H9 (cell line): ENCODE measurements at regions not wholly inside any gene's neighbourhood (a gene's known extent, or its start where the extent isn't known, plus 50 kb on each side); places are given as distances from the start of the nearest gene placed in this dataset.

Experiments
- DNase-seq: peaks from one replicate; pipeline ENCODE4 v3.0.0-alpha.2; 2017
- H2AFZ ChIP-seq: one replicate; pipeline ENCODE4 v1.6.1; 2013; ENCODE audit warnings: mild to moderate bottlenecking, low read length, control low read depth, moderate library complexity
- H2AK5ac ChIP-seq: 2 replicates; pipeline ENCODE4 v1.6.1; 2013; ENCODE audit warnings: low read length, control low read depth, mixed read lengths; ENCODE audit not compliant: insufficient read length
- H2BK120ac ChIP-seq: one replicate; pipeline ENCODE4 v1.6.1; 2013; ENCODE audit warnings: low read depth, mild to moderate bottlenecking, low read length, control low read depth, inconsistent platforms; ENCODE audit not compliant: poor library complexity, severe bottlenecking
- H2BK12ac ChIP-seq: 2 replicates; pipeline ENCODE4 v1.6.1; 2013; ENCODE audit warnings: low read length, control low read depth, mixed read lengths, low read depth; ENCODE audit not compliant: insufficient read length
- H2BK15ac ChIP-seq: 2 replicates; pipeline ENCODE4 v1.6.1; 2013; ENCODE audit warnings: low read depth, low read length, control low read depth
- H2BK20ac ChIP-seq: one replicate; pipeline ENCODE4 v1.6.1; 2013; ENCODE audit warnings: low read depth, mild to moderate bottlenecking, low read length, control low read depth, inconsistent platforms; ENCODE audit not compliant: poor library complexity, severe bottlenecking
- H2BK5ac ChIP-seq: 2 replicates; pipeline ENCODE4 v1.6.1; 2013; ENCODE audit warnings: low read length, control low read depth, mixed read lengths; ENCODE audit not compliant: insufficient read length
- H3K14ac ChIP-seq: 2 replicates; pipeline ENCODE4 v1.6.1; 2013; ENCODE audit warnings: low read length, control low read depth; ENCODE audit not compliant: insufficient read depth
- H3K18ac ChIP-seq: 2 replicates; pipeline ENCODE4 v1.6.1; 2013; ENCODE audit warnings: low read depth, mild to moderate bottlenecking, mixed read lengths, low read length, control low read depth; ENCODE audit not compliant: insufficient read length
- H3K23ac ChIP-seq: 2 replicates; pipeline ENCODE4 v1.6.1; 2013; ENCODE audit warnings: low read length, control low read depth, mixed read lengths, low read depth; ENCODE audit not compliant: insufficient read length
- H3K23me2 ChIP-seq: 2 replicates; pipeline ENCODE4 v1.6.1; 2013; ENCODE audit warnings: low read depth, mild to moderate bottlenecking, mixed read lengths, low read length, control low read depth; ENCODE audit not compliant: insufficient read length, poor library complexity, severe bottlenecking
- H3K27ac ChIP-seq: 2 replicates; pipeline ENCODE4 v1.5.1; 2013; ENCODE audit warnings: low read length, control low read depth, mixed read lengths, low read depth; ENCODE audit not compliant: insufficient read length
- H3K27me3 ChIP-seq: 2 replicates; pipeline ENCODE4 v1.6.1; 2013; ENCODE audit warnings: low read length, control low read depth, inconsistent platforms; ENCODE audit not compliant: insufficient read depth
- H3K4ac ChIP-seq: 2 replicates; pipeline ENCODE4 v1.6.1; 2013; ENCODE audit warnings: low read depth, mild to moderate bottlenecking, control low read depth, inconsistent platforms, low read length, moderate library complexity
- H3K4me1 ChIP-seq: 2 replicates; pipeline ENCODE4 v1.6.1; 2013; ENCODE audit warnings: low read length, control low read depth, inconsistent platforms; ENCODE audit not compliant: insufficient read depth
- H3K4me2 ChIP-seq: 2 replicates; pipeline ENCODE4 v1.6.1; 2013; ENCODE audit warnings: low read length, control low read depth, mixed read lengths; ENCODE audit not compliant: insufficient read length, insufficient read depth
- H3K56ac ChIP-seq: 2 replicates; pipeline ENCODE4 v1.6.1; 2013; ENCODE audit warnings: low read depth, mild to moderate bottlenecking, mixed read lengths, low read length, control low read depth; ENCODE audit not compliant: insufficient read length
- H3K79me1 ChIP-seq: 2 replicates; pipeline ENCODE4 v1.6.1; 2013; ENCODE audit warnings: low read depth, mild to moderate bottlenecking, moderate library complexity, low read length, control low read depth, inconsistent platforms; ENCODE audit not compliant: insufficient read depth, poor library complexity, severe bottlenecking
- H3K79me2 ChIP-seq: 2 replicates; pipeline ENCODE4 v1.6.1; 2013; ENCODE audit warnings: low read length, control low read depth, inconsistent platforms; ENCODE audit not compliant: insufficient read depth
- H3K9ac ChIP-seq: 2 replicates; pipeline ENCODE4 v1.6.1; 2013; ENCODE audit warnings: low read length, control low read depth, mixed read lengths; ENCODE audit not compliant: insufficient read length; ENCODE audit errors: extremely low read depth
- H3K9me3 ChIP-seq: one replicate; pipeline ENCODE4 v1.6.1; 2013; ENCODE audit warnings: low read depth, low read length, inconsistent platforms; ENCODE audit not compliant: control insufficient read depth
- H3T11ph ChIP-seq: one replicate; pipeline ENCODE4 v1.6.1; 2013; ENCODE audit warnings: mild to moderate bottlenecking, low read length, control low read depth, inconsistent platforms
- H4K20me1 ChIP-seq: one replicate; pipeline ENCODE4 v1.6.1; 2013; ENCODE audit not compliant: control insufficient read depth, insufficient read length, insufficient read depth
- H4K5ac ChIP-seq: 2 replicates; pipeline ENCODE4 v1.6.1; 2013; ENCODE audit warnings: low read depth, mild to moderate bottlenecking, mixed read lengths, low read length, control low read depth; ENCODE audit not compliant: insufficient read length
- H4K8ac ChIP-seq: replicated peaks from 2 replicates; pipeline ENCODE4 v1.6.1; 2013; ENCODE audit warnings: low read length, control low read depth, mixed read lengths, low read depth; ENCODE audit not compliant: insufficient read length
- H4K91ac ChIP-seq: 2 replicates; pipeline ENCODE4 v1.6.1; 2013; ENCODE audit warnings: low read depth, mild to moderate bottlenecking, moderate library complexity, mixed read lengths, low read length, control low read depth; ENCODE audit not compliant: insufficient read length
- H3K27ac Mint-ChIP-seq, 3 experiments: 2 replicates in 2 of 3; 3 replicates in 1 of 3; pipeline ENCODE4 v1.8.0; 2020 to 2021; ENCODE audit warnings: mixed read lengths in 3 of 3, mild to moderate bottlenecking in 1 of 3, moderate library complexity in 1 of 3
- H3K27me3 Mint-ChIP-seq: 2 replicates; pipeline ENCODE4 v1.8.0; 2021; ENCODE audit warnings: low read depth, mild to moderate bottlenecking, moderate library complexity, mixed read lengths
- H3K36me3 Mint-ChIP-seq, 3 experiments: 2 replicates in 2 of 3; 3 replicates in 1 of 3; pipeline ENCODE4 v1.8.0; 2020 to 2021; ENCODE audit warnings: low read depth in 3 of 3, mixed read lengths in 3 of 3; ENCODE audit not compliant: insufficient read depth in 1 of 3
- H3K4me1 Mint-ChIP-seq, 2 experiments: 2 replicates each; pipeline ENCODE4 v1.8.0; 2020; ENCODE audit warnings: mixed read lengths in 2 of 2
- H3K4me3 Mint-ChIP-seq, 2 experiments: 2 replicates in 1 of 2; 3 replicates in 1 of 2; pipeline ENCODE4 v1.8.0; 2020 to 2021; ENCODE audit warnings: mild to moderate bottlenecking in 2 of 2, mixed read lengths in 2 of 2, moderate library complexity in 1 of 2
- H3K9me3 Mint-ChIP-seq, 2 experiments: 2 replicates in 1 of 2; 3 replicates in 1 of 2; pipeline ENCODE4 v1.8.0; 2020; ENCODE audit warnings: mild to moderate bottlenecking in 2 of 2, mixed read lengths in 2 of 2, moderate library complexity in 1 of 2
- WGBS: extraction: QIAGEN DNeasy Blood & Tissue Kit; methylation state at CpG from one replicate; pipeline ENCODE4 v1.1.7; 2013; ENCODE audit warnings: missing lambda C conversion rate, low lambda C conversion rate, mixed read lengths; ENCODE audit not compliant: insufficient read length; ENCODE audit errors: extremely low coverage; 5-methylcytosine and 5-hydroxymethylcytosine counted together
- TF ChIP-seq, protein P1 (sequence below): fragments of 200-600 bp; sonication (generic); conservative IDR thresholded peaks from 3 replicates; pipeline ENCODE4 v1.8.0; 2021; ENCODE audit warnings: antibody characterized with exemption, mild to moderate bottlenecking

DNA sequence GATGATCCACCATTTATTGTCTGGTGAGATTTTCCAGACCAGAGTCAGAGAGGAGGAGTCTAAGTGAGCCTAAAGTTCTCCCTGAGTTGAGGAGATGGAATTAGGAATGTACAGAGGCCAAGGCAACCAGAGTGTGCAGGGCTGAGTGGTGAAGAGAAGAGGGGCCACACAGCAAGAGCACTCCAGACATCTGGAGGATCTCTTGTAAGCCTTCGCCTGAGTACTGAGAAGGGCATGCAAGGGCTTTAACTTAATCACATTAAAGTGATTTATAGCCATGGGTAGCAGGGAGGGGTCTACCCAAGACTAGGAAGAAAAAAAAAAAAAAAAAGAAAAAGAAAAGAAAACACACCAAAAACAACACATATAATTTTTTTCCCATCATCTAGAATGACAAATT lies 1190.4 kb downstream of the GATA3 start:
- H3K4ac ChIP-seq = no peak overlapping the region
- no peak overlapping the region for H3K4me3 Mint-ChIP-seq
- no peak overlapping the region for H2BK15ac ChIP-seq
- H3K18ac ChIP-seq = no peak overlapping the region
- H3K14ac ChIP-seq = no peak overlapping the region
- no peaks in the 10 kb centered on the region for H3K36me3 Mint-ChIP-seq
- no peak overlapping the region for H2BK120ac ChIP-seq
- no peak overlapping the region for H3K27ac ChIP-seq
- H4K8ac ChIP-seq = no peak overlapping the region
- TF ChIP-seq, protein P1, sequence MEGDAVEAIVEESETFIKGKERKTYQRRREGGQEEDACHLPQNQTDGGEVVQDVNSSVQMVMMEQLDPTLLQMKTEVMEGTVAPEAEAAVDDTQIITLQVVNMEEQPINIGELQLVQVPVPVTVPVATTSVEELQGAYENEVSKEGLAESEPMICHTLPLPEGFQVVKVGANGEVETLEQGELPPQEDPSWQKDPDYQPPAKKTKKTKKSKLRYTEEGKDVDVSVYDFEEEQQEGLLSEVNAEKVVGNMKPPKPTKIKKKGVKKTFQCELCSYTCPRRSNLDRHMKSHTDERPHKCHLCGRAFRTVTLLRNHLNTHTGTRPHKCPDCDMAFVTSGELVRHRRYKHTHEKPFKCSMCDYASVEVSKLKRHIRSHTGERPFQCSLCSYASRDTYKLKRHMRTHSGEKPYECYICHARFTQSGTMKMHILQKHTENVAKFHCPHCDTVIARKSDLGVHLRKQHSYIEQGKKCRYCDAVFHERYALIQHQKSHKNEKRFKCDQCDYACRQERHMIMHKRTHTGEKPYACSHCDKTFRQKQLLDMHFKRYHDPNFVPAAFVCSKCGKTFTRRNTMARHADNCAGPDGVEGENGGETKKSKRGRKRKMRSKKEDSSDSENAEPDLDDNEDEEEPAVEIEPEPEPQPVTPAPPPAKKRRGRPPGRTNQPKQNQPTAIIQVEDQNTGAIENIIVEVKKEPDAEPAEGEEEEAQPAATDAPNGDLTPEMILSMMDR = no peak
- no peak overlapping the region for H2AK5ac ChIP-seq
- H3T11ph ChIP-seq = no peak overlapping the region
- DNase-seq = no peak
- H2BK12ac ChIP-seq = no peak overlapping the region
- no peaks in the 10 kb centered on the region for H3K9me3 Mint-ChIP-seq
- H3K27ac Mint-ChIP-seq = no peak overlapping the region
- no peak overlapping the region for H3K23ac ChIP-seq
- H4K20me1 ChIP-seq = no peaks in the 10 kb centered on the region
- H3K27me3 Mint-ChIP-seq = no peaks in the 10 kb centered on the region; the same call in 1 of the 2 replicates
- H3K56ac ChIP-seq = no peak overlapping the region
- no peak overlapping the region for H3K4me2 ChIP-seq
- H4K91ac ChIP-seq = no peak overlapping the region
- no peaks in the 10 kb centered on the region for H3K27me3 ChIP-seq
- 0 out of 4 replicates have a peak, but pooled peaks cover 0 to 4% of the 10 kb centered on the region in 2 experiments for H3K4me1 Mint-ChIP-seq
- no peaks in the 10 kb centered on the region for H3K79me2 ChIP-seq
- no peak overlapping the region for H3K9ac ChIP-seq
- H3K23me2 ChIP-seq = no peaks in the 10 kb centered on the region
- H4K5ac ChIP-seq = no peak overlapping the region
- no peaks in the 10 kb centered on the region for H3K79me1 ChIP-seq
- WGBS = no CpG with 5 or more reads among the region's 1 CpG
- no peaks in the 10 kb centered on the region for H3K4me1 ChIP-seq
- no peaks in the 10 kb centered on the region for H3K9me3 ChIP-seq
- no peak overlapping the region for H2BK5ac ChIP-seq
- H2BK20ac ChIP-seq = no peak overlapping the region
- H2AFZ ChIP-seq = no peak overlapping the region
